HCT116 (cell line): ENCODE measurements at regions not wholly inside any gene's neighbourhood (a gene's known extent, or its start where the extent isn't known, plus 50 kb on each side); places are given as distances from the start of the nearest gene placed in this dataset.

Source experiments
- ATAC-seq: fragments of 200-7000 bp; cut with Tn5 transposase; 2 replicates; pipeline ENCODE4 v1.9.1; 2020; ENCODE audit warnings: mild to moderate bottlenecking, moderate library complexity
- BruUV-seq: library from RNA; stranded (reverse); fragments of 400-500 nt; replicated peaks from 2 replicates; lab custom pipeline; 2021; lab: Mats Ljungman, UMichigan
- CTCF ChIA-PET: fragments of 300-600 bp; sonication (Branson Sonifier 250); formaldehyde crosslinking; loops from one replicate; lab custom pipeline; 2021; ENCODE audit warnings: antibody characterized with exemption; lab: Charles Lee
- POLR2A ChIA-PET: fragments of 300-600, 350-600 bp; sonication (Branson Sonifier 250); formaldehyde crosslinking; loops from one replicate; lab custom pipeline; 2021; ENCODE audit warnings: antibody characterized with exemption; lab: Charles Lee
- RAD21 ChIA-PET, 2 experiments: fragments of 300-600 bp; sonication (Branson Sonifier 250); formaldehyde crosslinking; loops; one replicate each; lab custom pipeline; 2023; ENCODE audit warnings: low total read pairs in 2 of 2; ENCODE audit not compliant: uncharacterized antibody in 2 of 2, unreplicated experiment in 2 of 2, low non-redundant PET in 1 of 2; lab: Charles Lee
- DNase-seq: peaks from one replicate; pipeline ENCODE4 v3.0.0-alpha.2; 2010; ENCODE audit warnings: low read depth, low spot score
- H2AFZ ChIP-seq: fragments of 200-600 bp; shearing (Covaris generic), sonication (generic); 2 replicates; pipeline ENCODE4 v1.6.1; 2017; ENCODE audit warnings: low read depth, mixed run types, mixed read lengths, antibody characterized with exemption, low read length; ENCODE audit not compliant: poor library complexity, severe bottlenecking
- H3K27ac ChIP-seq: 2 replicates; pipeline ENCODE4 v1.5.1; 2012; ENCODE audit warnings: low read depth, low read length
- H3K27me3 ChIP-seq: fragments of 200-600 bp; sonication (generic); 2 replicates; pipeline ENCODE4 v1.6.1; 2016; ENCODE audit warnings: mixed run types, low read length, mixed read lengths; ENCODE audit not compliant: insufficient read depth
- H3K36me3 ChIP-seq, 2 experiments: fragments of 200-500 bp in 1 of 2; fragments of 200-600 bp in 1 of 2; sonication (Bioruptor generic) in 1 of 2; sonication (generic) in 1 of 2; 2 replicates each; pipeline versions ENCODE4 v1.5.1 to v1.6.1; 2014 to 2016; ENCODE audit warnings: low read length in 2 of 2, inconsistent platforms in 1 of 2, mixed read lengths in 1 of 2, mixed run types in 1 of 2; ENCODE audit not compliant: insufficient read depth in 2 of 2, control insufficient read depth in 1 of 2
- H3K4me1 ChIP-seq, 2 experiments: fragments of 200-600 bp in 1 of 2; sonication (generic) in 1 of 2; 2 replicates each; pipeline versions ENCODE4 v1.5.1 to v1.6.1; 2012 to 2017; ENCODE audit warnings: low read length in 2 of 2, inconsistent platforms in 1 of 2, mild to moderate bottlenecking in 1 of 2, mixed read lengths in 1 of 2, mixed run types in 1 of 2, moderate library complexity in 1 of 2; ENCODE audit not compliant: insufficient read depth in 2 of 2, control insufficient read depth in 1 of 2
- H3K4me2 ChIP-seq: fragments of 200-600 bp; sonication (generic); 2 replicates; pipeline ENCODE4 v1.6.1; 2017; ENCODE audit warnings: mixed run types, low read length, mixed read lengths
- H3K4me3 ChIP-seq, 2 experiments: fragments of 200-600 bp in 1 of 2; sonication (generic) in 1 of 2; replicated peaks in 1 of 2; 2 replicates each; pipeline ENCODE4 v1.5.1; 2011 to 2016; ENCODE audit warnings: low read length in 2 of 2, control low read depth in 1 of 2, low read depth in 1 of 2, mild to moderate bottlenecking in 1 of 2, mixed read lengths in 1 of 2, mixed run types in 1 of 2
- H3K79me2 ChIP-seq: fragments of 200-600 bp; sonication (generic); 2 replicates; pipeline ENCODE4 v1.6.1; 2017; ENCODE audit warnings: mild to moderate bottlenecking, mixed run types, low read length, moderate library complexity, mixed read lengths; ENCODE audit not compliant: insufficient read depth
- H3K9ac ChIP-seq: fragments of 200-600 bp; sonication (generic); 2 replicates; pipeline ENCODE4 v1.6.1; 2016; ENCODE audit warnings: low read length, mixed read lengths
- H3K9me2 ChIP-seq: fragments of 200-600 bp; sonication (generic), shearing (Covaris generic); 2 replicates; pipeline ENCODE4 v1.6.1; 2017; ENCODE audit warnings: mixed run types, mild to moderate bottlenecking, moderate library complexity; ENCODE audit not compliant: insufficient read depth
- H3K9me3 ChIP-seq, 2 experiments: fragments of 200-500 bp in 1 of 2; fragments of 200-600 bp in 1 of 2; sonication (Bioruptor generic) in 1 of 2; sonication (generic) in 1 of 2; 2 replicates each; pipeline ENCODE4 v1.6.1; 2014 to 2017; ENCODE audit warnings: low read length in 2 of 2, mixed read lengths in 2 of 2, inconsistent platforms in 1 of 2, low read depth in 1 of 2, mild to moderate bottlenecking in 1 of 2, mixed run types in 1 of 2, moderate library complexity in 1 of 2; ENCODE audit not compliant: control insufficient read depth in 1 of 2, insufficient read depth in 1 of 2
- H4K20me1 ChIP-seq: fragments of 200-600 bp; sonication (generic), shearing (Covaris generic); 2 replicates; pipeline ENCODE4 v1.6.1; 2017; ENCODE audit warnings: mixed run types, mild to moderate bottlenecking, moderate library complexity; ENCODE audit not compliant: insufficient read depth
- ATF3 ChIP-seq: IDR thresholded peaks from 2 replicates; pipeline ENCODE4 v1.6.1; 2012
- CBX3 ChIP-seq: IDR thresholded peaks from 2 replicates; pipeline ENCODE4 v1.6.1; 2012; ENCODE audit warnings: low read depth
- EZH2phosphoT487 ChIP-seq: fragments of 200-600 bp; IDR thresholded peaks from 2 replicates; pipeline ENCODE4 v1.6.1; 2018; ENCODE audit warnings: antibody characterized with exemption, borderline replicate concordance
- JUND ChIP-seq: IDR thresholded peaks from 2 replicates; pipeline ENCODE4 v1.6.1; 2012
- MAX ChIP-seq: IDR thresholded peaks from 2 replicates; pipeline ENCODE4 v1.6.1; 2012
- POLR2A ChIP-seq: IDR thresholded peaks from 2 replicates; pipeline ENCODE4 v1.7.0; 2011; ENCODE audit warnings: borderline replicate concordance; ENCODE audit not compliant: insufficient read depth, insufficient read length; ENCODE audit errors: extremely low read depth
- SP1 ChIP-seq: IDR thresholded peaks from 2 replicates; pipeline ENCODE4 v1.6.1; 2012; ENCODE audit warnings: low read depth
- SRF ChIP-seq: IDR thresholded peaks from 2 replicates; pipeline ENCODE4 v1.6.1; 2012; ENCODE audit warnings: low read depth
- YY1 ChIP-seq: IDR thresholded peaks from 2 replicates; pipeline ENCODE4 v1.6.1; 2011; ENCODE audit warnings: low read length, low read depth, moderate library complexity, mild to moderate bottlenecking; ENCODE audit not compliant: insufficient replicate concordance; ENCODE audit errors: extremely low read depth
- ZBTB33 ChIP-seq: IDR thresholded peaks from 2 replicates; pipeline ENCODE4 v1.6.1; 2011; ENCODE audit warnings: mild to moderate bottlenecking, low read length, moderate library complexity; ENCODE audit not compliant: insufficient replicate concordance; ENCODE audit errors: extremely low read depth
- ZFX ChIP-seq: fragments of 450-650 bp; IDR thresholded peaks from 2 replicates; pipeline ENCODE4 v1.6.1; 2017
- intact Hi-C: fragments of 100-400 bp; cut with micrococcal nuclease; formaldehyde crosslinking; loops from 2 replicates; pipeline ENCODE4 v1.10.0; 2022
- TF ChIP-seq, protein P1 (sequence below): IDR thresholded peaks from 2 replicates; pipeline ENCODE4 v1.6.1; 2012; ENCODE audit warnings: low read depth
- TF ChIP-seq, protein P2 (sequence below), 3 experiments: fragments of 200-600 bp in 1 of 3; sonication (generic) in 1 of 3; IDR thresholded peaks in 2 of 3; conservative IDR thresholded peaks in 1 of 3; 2 replicates each; pipeline ENCODE4 v1.5.1; 2012 to 2017; ENCODE audit warnings: low read depth in 2 of 3, low read length in 2 of 3, antibody characterized with exemption in 1 of 3, borderline replicate concordance in 1 of 3, control low read depth in 1 of 3, mild to moderate bottlenecking in 1 of 3, mixed read lengths in 1 of 3, mixed run types in 1 of 3, moderate library complexity in 1 of 3; ENCODE audit not compliant: insufficient read depth in 1 of 3

DNA sequence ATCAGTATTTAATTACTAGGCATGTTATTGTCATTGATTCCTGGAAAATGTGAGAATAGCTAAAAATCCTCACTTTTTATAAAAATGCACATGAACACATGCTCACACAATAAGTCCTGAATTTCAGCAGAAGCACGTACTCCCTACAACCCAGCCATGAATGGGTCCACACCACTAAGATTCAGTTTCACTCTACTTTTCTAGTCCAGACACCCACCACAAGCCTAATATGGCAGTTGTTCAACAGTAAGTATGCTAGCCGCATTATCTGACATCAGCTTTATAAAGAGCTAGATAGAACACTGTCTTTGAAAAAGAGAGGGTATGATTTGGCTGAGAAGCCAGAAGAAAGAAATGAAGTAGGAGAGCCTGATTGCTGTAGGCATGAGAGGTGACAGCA, 639.3 kb downstream of the BRINP1 start:
- DNase-seq (no peak), ATAC-seq (no peak)
- H2AFZ ChIP-seq: no peak overlapping the region
- intact Hi-C loops: no loop called here
- ChIA-PET RAD21 (no interaction called here), POLR2A (no interaction called here), CTCF (no interaction called here)
- no peaks in the 10 kb centered on the region for H3K79me2 ChIP-seq
- H4K20me1 ChIP-seq: no peaks in the 10 kb centered on the region
- BruUV-seq: no TSS peak
- TF ChIP-seq ZBTB33 (no peak), YY1 (no peak), MAX (no peak), CBX3 (no peak), SP1 (no peak), POLR2A (no peak), JUND (no peak), ZFX (no peak), SRF (no peak), ATF3 (no peak), EZH2phosphoT487 (no peak)
- TF ChIP-seq, protein P1, sequence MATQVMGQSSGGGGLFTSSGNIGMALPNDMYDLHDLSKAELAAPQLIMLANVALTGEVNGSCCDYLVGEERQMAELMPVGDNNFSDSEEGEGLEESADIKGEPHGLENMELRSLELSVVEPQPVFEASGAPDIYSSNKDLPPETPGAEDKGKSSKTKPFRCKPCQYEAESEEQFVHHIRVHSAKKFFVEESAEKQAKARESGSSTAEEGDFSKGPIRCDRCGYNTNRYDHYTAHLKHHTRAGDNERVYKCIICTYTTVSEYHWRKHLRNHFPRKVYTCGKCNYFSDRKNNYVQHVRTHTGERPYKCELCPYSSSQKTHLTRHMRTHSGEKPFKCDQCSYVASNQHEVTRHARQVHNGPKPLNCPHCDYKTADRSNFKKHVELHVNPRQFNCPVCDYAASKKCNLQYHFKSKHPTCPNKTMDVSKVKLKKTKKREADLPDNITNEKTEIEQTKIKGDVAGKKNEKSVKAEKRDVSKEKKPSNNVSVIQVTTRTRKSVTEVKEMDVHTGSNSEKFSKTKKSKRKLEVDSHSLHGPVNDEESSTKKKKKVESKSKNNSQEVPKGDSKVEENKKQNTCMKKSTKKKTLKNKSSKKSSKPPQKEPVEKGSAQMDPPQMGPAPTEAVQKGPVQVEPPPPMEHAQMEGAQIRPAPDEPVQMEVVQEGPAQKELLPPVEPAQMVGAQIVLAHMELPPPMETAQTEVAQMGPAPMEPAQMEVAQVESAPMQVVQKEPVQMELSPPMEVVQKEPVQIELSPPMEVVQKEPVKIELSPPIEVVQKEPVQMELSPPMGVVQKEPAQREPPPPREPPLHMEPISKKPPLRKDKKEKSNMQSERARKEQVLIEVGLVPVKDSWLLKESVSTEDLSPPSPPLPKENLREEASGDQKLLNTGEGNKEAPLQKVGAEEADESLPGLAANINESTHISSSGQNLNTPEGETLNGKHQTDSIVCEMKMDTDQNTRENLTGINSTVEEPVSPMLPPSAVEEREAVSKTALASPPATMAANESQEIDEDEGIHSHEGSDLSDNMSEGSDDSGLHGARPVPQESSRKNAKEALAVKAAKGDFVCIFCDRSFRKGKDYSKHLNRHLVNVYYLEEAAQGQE: no peak
- TF ChIP-seq, protein P2, sequence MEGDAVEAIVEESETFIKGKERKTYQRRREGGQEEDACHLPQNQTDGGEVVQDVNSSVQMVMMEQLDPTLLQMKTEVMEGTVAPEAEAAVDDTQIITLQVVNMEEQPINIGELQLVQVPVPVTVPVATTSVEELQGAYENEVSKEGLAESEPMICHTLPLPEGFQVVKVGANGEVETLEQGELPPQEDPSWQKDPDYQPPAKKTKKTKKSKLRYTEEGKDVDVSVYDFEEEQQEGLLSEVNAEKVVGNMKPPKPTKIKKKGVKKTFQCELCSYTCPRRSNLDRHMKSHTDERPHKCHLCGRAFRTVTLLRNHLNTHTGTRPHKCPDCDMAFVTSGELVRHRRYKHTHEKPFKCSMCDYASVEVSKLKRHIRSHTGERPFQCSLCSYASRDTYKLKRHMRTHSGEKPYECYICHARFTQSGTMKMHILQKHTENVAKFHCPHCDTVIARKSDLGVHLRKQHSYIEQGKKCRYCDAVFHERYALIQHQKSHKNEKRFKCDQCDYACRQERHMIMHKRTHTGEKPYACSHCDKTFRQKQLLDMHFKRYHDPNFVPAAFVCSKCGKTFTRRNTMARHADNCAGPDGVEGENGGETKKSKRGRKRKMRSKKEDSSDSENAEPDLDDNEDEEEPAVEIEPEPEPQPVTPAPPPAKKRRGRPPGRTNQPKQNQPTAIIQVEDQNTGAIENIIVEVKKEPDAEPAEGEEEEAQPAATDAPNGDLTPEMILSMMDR (IDR thresholded peaks at IDR 0.05 in 2 of 3, conservative IDR thresholded peaks at IDR 0.05 in 1 of 3; ENCODE audit: borderline replicate concordance in 1 of 3, insufficient read depth in 1 of 3, low read depth in 2 of 3, low read length in 2 of 3): no peak
- no peak overlapping the region for H3K4me3 ChIP-seq
- peaks cover 9 to 13% of the 10 kb centered on the region in 2 experiments; a peak in 2 of 4 replicates for H3K9me3 ChIP-seq
- H3K27me3 ChIP-seq: no peaks in the 10 kb centered on the region
- H3K27ac ChIP-seq: no peak overlapping the region
- H3K36me3 ChIP-seq: no peaks in the 10 kb centered on the region
- no peak overlapping the region for H3K4me2 ChIP-seq
- H3K9me2 ChIP-seq: no peaks in the 10 kb centered on the region
- no peaks in the 10 kb centered on the region for H3K4me1 ChIP-seq
- no peak overlapping the region for H3K9ac ChIP-seq
